Activated CD4-positive, alpha-beta T cell treated with anti-CD3 and anti-CD28 coated beads for 36 hours (primary cell): ENCODE measurements at regions not wholly inside any gene's neighbourhood (a gene's known extent, or its start where the extent isn't known, plus 50 kb on each side); places are given as distances from the start of the nearest gene placed in this dataset.

Experiments
- ATAC-seq: fragments of 200-7000 bp; cut with Tn5 transposase; one replicate; pipeline ENCODE4 v1.10.0; 2021; ENCODE audit warnings: mild to moderate bottlenecking, moderate library complexity
- CTCF ChIA-PET: fragments of 350-600 bp; sonication (Branson Sonifier 250); formaldehyde crosslinking; loops from one replicate; lab custom pipeline; 2021; ENCODE audit warnings: antibody characterized with exemption; lab: Charles Lee
- POLR2A ChIA-PET: fragments of 350-600 bp; sonication (Branson Sonifier 250); formaldehyde crosslinking; loops from one replicate; lab custom pipeline; 2021; ENCODE audit warnings: antibody characterized with exemption, inconsistent platforms; lab: Charles Lee
- DNase-seq: peaks from one replicate; pipeline ENCODE4 v3.0.0-alpha.2; 2020
- H3K27ac Mint-ChIP-seq: one replicate; pipeline ENCODE4 v1.8.0; 2021; ENCODE audit warnings: mixed read lengths
- H3K27me3 Mint-ChIP-seq: one replicate; pipeline ENCODE4 v1.8.0; 2021; ENCODE audit warnings: mixed read lengths
- H3K36me3 Mint-ChIP-seq: one replicate; pipeline ENCODE4 v1.8.0; 2021; ENCODE audit warnings: low read depth, mixed read lengths
- H3K4me1 Mint-ChIP-seq: one replicate; pipeline ENCODE4 v1.8.0; 2021; ENCODE audit warnings: mixed read lengths
- H3K4me3 Mint-ChIP-seq: one replicate; pipeline ENCODE4 v1.8.0; 2021; ENCODE audit warnings: mild to moderate bottlenecking, moderate library complexity, mixed read lengths
- H3K9me3 Mint-ChIP-seq: one replicate; pipeline ENCODE4 v1.8.0; 2021; ENCODE audit warnings: low read depth, mixed read lengths
- intact Hi-C, 2 experiments: fragments of 100-400 bp; cut with DNase I in 1 of 2; cut with micrococcal nuclease in 1 of 2; formaldehyde crosslinking; loops; one replicate each; pipeline versions ENCODE4 v1.14.2 to v1.15.1; 2022 to 2024; cut with DNase I, micrococcal nuclease

- intact Hi-C loops: no loop called here
- Mint-ChIP-seq H3K4me3 (no peak overlapping the region), H3K9me3 (no peaks in the 10 kb centered on the region), H3K36me3 (no peaks in the 10 kb centered on the region), H3K27ac (no peak overlapping the region), H3K27me3 (peaks cover 2% of the 10 kb centered on the region), H3K4me1 (no peaks in the 10 kb centered on the region)
- ATAC-seq: no peak
- ChIA-PET CTCF (no interaction called here), POLR2A (no interaction called here)
- DNase-seq: no peak
Observed at GRCh38 chr2:16328521-16329190, 337.0 kb downstream of the CYRIA start.

GRCh38 chr2:16327326-16327725 lies 338.3 kb downstream of the CYRIA start:
- intact Hi-C loops: no loop called here
- H3K36me3 Mint-ChIP-seq: no peaks in the 10 kb centered on the region
- H3K27ac Mint-ChIP-seq: no peak overlapping the region

DNA sequence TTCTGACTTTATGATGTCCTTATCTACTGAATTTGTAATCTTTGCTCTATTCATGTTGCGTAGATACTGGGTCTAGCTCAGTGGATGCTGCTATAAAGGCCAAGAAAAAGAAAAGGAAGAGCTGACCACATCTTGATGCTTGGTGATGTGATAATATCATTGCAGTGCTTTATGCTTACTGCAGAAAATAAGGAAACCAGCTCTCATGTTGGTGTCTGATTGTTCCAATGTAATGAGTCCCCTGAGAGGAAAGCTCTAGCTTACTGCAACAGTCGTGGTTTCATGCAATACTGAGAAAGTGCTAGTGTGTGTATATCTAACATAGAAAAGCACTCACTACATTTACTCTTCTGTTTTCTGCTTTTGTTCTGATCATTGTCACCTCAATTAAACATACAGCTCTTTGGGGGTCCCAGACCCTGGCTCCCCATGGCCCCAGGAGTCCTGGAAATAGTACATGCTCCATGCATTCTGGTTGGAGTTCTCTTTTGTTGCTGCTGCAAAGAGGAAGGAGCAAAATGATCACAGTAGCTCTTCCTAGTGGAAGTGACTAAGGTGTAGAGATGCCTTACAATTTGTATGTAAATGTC lies 338.8 kb downstream of the CYRIA start:
- CTCF ChIA-PET: no interaction called here

More at GRCh38 chr2:16327326-16327725, 338.3 kb downstream of the CYRIA start:
- DNase-seq (no peak), ATAC-seq (no peak)
- CTCF ChIA-PET: no interaction called here
- Mint-ChIP-seq H3K27me3 (peaks cover 2% of the 10 kb centered on the region), H3K4me3 (no peak overlapping the region), H3K9me3 (no peaks in the 10 kb centered on the region), H3K4me1 (no peaks in the 10 kb centered on the region)
- POLR2A ChIA-PET: no interaction called here

DNA sequence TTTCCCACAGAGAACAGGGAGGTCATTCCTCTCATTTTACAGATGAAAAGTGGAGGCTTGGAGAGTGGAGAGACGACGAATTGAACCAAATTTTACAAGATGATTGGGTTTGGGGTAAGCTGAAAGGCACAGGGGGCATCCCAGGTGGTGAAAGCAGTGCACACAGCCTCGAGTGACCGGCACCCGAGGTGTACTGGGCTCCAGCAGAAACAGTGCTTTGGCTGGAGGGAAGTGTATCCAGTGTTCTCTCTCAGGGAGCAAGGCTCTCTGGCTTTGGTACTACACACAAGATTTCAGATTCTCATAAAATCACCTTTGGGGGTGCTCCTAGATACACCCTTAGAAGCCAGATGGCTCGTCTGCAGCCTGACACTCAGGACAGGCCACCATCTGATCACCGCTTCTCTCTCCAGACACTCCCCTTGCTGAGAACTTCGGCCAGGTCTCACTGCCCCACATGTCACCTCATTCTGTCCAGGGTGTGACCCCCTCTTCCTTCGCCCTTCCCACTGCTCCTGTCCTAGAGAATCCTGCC lies 339.6 kb downstream of the CYRIA start:
- no peaks in the 10 kb centered on the region for H3K9me3 Mint-ChIP-seq
- no peaks in the 10 kb centered on the region for H3K4me1 Mint-ChIP-seq
- ATAC-seq (no peak), DNase-seq (no peak)
- H3K27ac Mint-ChIP-seq: no peak overlapping the region
- ChIA-PET CTCF (no interaction called here), POLR2A (no interaction called here)
- no peaks in the 10 kb centered on the region for H3K27me3 Mint-ChIP-seq
- no peaks in the 10 kb centered on the region for H3K36me3 Mint-ChIP-seq
- no peak overlapping the region for H3K4me3 Mint-ChIP-seq
- intact Hi-C loops: no loop called here

More for the DNA sequence above, 338.8 kb downstream of the CYRIA start:
- Mint-ChIP-seq H3K27ac (no peak overlapping the region), H3K9me3 (no peaks in the 10 kb centered on the region), H3K36me3 (no peaks in the 10 kb centered on the region), H3K4me3 (no peak overlapping the region), H3K4me1 (no peaks in the 10 kb centered on the region), H3K27me3 (peaks cover 2% of the 10 kb centered on the region)
- no peak for DNase-seq
- intact Hi-C loops: no loop called here
- POLR2A ChIA-PET: no interaction called here
- ATAC-seq: no peak

- Mint-ChIP-seq H3K27ac (no peak overlapping the region), H3K4me3 (no peak overlapping the region), H3K27me3 (no peaks in the 10 kb centered on the region), H3K4me1 (no peaks in the 10 kb centered on the region), H3K9me3 (no peaks in the 10 kb centered on the region), H3K36me3 (no peaks in the 10 kb centered on the region)
- CTCF ChIA-PET: no interaction called here
- intact Hi-C loops: no loop called here
- POLR2A ChIA-PET: no interaction called here
- no peak for DNase-seq
- no peak for ATAC-seq
Observed at GRCh38 chr2:16325016-16325975, 340.3 kb downstream of the CYRIA start.

- ChIA-PET CTCF (no interaction called here), POLR2A (no interaction called here)
- no peak overlapping the region for H3K27ac Mint-ChIP-seq
- intact Hi-C loops: no loop called here
- H3K9me3 Mint-ChIP-seq: no peaks in the 10 kb centered on the region
- H3K4me3 Mint-ChIP-seq: no peak overlapping the region
- no peak for ATAC-seq
- no peaks in the 10 kb centered on the region for H3K27me3 Mint-ChIP-seq
- no peak for DNase-seq
- no peaks in the 10 kb centered on the region for H3K4me1 Mint-ChIP-seq
- H3K36me3 Mint-ChIP-seq: no peaks in the 10 kb centered on the region
Observed at GRCh38 chr2:16324544-16324937, 341.1 kb downstream of the CYRIA start.

DNA sequence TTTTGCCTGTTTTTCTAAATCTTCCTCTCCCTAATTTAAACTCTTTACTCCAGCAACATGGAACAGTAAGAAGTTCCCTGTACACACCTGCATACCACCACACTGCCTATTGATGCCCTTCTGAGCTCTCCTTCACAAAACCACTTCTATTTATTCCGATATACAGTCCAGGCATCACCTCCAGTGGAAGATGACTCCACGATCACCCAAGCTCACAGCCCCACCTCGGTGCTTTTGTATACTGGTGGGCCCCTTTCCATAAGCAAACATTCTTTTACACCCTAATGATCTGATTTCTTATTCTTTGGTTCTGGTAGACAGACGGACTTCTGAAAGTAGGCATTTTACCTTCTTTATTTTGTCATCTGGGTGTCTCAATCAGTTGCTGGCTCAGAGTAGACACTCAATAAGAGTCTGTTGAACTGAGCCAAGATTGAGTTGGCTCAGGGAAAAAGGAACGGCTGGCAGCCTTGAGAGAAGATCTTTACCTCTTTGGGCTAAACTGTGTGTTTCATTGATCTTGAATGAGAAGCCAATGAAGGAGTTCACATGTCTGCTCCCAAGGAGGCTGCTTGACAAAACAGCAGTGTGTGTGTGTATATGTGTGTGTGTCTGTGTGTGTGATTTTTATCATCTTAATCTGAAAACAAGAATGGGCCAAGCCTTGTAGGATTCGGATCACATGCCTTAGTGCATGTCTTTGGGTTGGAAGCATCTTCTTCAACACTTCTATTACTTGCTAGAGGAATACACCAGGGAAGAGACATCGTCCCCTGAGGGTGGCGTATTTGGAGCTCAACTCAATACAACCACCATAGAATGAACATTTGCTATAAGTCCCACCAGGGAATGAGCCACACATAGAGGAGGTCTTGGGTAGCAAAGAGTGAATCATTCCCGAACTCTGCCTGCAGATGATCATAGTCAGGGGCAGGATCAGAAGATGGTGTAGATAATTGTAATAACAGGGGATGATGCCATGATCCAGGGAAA lies 341.8 kb downstream of the CYRIA start:
- ChIA-PET POLR2A (no interaction called here), CTCF (no interaction called here)
- Mint-ChIP-seq H3K27me3 (no peaks in the 10 kb centered on the region), H3K4me1 (no peaks in the 10 kb centered on the region), H3K4me3 (no peak overlapping the region), H3K9me3 (no peaks in the 10 kb centered on the region), H3K27ac (no peak overlapping the region), H3K36me3 (no peaks in the 10 kb centered on the region)
- DNase-seq: no peak
- intact Hi-C loops: no loop called here
- no peak for ATAC-seq

GRCh38 chr2:16323126-16323520 lies 342.5 kb downstream of the CYRIA start:
- CTCF ChIA-PET: no interaction called here
- no peaks in the 10 kb centered on the region for H3K9me3 Mint-ChIP-seq
- H3K27me3 Mint-ChIP-seq: no peaks in the 10 kb centered on the region
- H3K4me3 Mint-ChIP-seq: no peak overlapping the region
- H3K27ac Mint-ChIP-seq: no peak overlapping the region
- no peaks in the 10 kb centered on the region for H3K36me3 Mint-ChIP-seq
- ATAC-seq (no peak), DNase-seq (no peak)
- POLR2A ChIA-PET: no interaction called here
- intact Hi-C loops: no loop called here
- H3K4me1 Mint-ChIP-seq: no peaks in the 10 kb centered on the region

DNA sequence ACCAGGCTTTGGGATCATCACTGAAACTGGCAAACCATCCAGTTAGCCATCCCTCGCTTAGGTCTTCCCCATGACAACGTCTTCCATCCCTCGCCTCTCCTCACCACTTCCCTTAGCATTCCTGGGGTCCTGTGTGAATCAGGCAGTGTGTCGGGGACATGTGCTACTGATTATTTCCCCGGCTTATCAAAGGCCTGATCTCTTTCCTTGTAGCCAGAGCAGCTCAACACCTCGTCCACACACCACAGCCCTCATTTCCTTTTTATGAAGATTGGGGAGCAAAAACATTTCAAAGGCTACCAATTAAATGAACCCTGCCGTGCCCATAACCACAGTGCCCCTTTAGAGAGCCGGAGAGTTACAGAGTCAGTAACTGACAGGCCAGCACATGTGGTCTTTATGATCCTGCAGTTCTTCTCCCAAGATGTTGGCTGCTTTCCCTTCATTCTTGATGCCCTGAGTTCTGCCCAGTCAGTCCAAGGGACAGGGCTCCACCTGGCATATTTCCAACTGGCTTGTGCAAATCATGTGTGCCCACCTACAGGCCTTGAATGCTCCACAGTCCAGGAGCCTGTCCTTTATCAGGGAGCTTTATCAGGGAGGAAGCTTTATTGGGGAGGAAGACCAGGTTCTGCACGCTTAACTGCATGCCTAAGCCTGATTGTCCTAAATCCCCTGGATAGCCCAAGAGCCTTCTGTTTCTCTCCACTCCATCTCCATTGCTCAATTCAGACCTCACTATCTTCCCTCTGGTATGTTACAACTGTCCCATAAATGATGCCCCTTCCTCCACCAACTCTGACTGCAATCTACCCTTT lies 343.1 kb downstream of the CYRIA start:
- Mint-ChIP-seq H3K4me3 (no peak overlapping the region), H3K27me3 (no peaks in the 10 kb centered on the region), H3K9me3 (no peaks in the 10 kb centered on the region), H3K36me3 (no peaks in the 10 kb centered on the region), H3K27ac (no peak overlapping the region), H3K4me1 (no peaks in the 10 kb centered on the region)
- ATAC-seq (no peak), DNase-seq (no peak)
- ChIA-PET CTCF (no interaction called here), POLR2A (no interaction called here)
- intact Hi-C loops: no loop called here

- Mint-ChIP-seq H3K27me3 (no peaks in the 10 kb centered on the region), H3K27ac (no peak overlapping the region), H3K36me3 (no peaks in the 10 kb centered on the region), H3K9me3 (no peaks in the 10 kb centered on the region), H3K4me3 (no peak overlapping the region), H3K4me1 (no peaks in the 10 kb centered on the region)
- DNase-seq (no peak), ATAC-seq (no peak)
- ChIA-PET POLR2A (no interaction called here), CTCF (no interaction called here)
- intact Hi-C loops: no loop called here
Observed at GRCh38 chr2:16321872-16322271, 343.8 kb downstream of the CYRIA start.
